ENCODE measurements at regions not wholly inside any gene's neighbourhood (a gene's known extent, or its start where the extent isn't known, plus 50 kb on each side); places are given as distances from the start of the nearest gene placed in this dataset.

- TF ChIP-seq POLR2A (IDR thresholded peaks at IDR 0.05) (no peak), CTCF (IDR thresholded peaks at IDR 0.05) (no peak), POLR2AphosphoS5 (IDR thresholded peaks at IDR 0.05) (no peak)
These were observed 128.9 kb upstream of the PMFBP1 start for GRCh38 chr16:72300892-72301291.

All from upper lobe of left lung (tissue), 4 donors.